ENCODE measurements at regions not wholly inside any gene's neighbourhood (a gene's known extent, or its start where the extent isn't known, plus 50 kb on each side); places are given as distances from the start of the nearest gene placed in this dataset.
"Not testable (repeated sequence)": the region's sequence is repeated elsewhere in the genome, so short reads cannot be mapped to it uniquely, and the experiment has no call there.

GRCh38 chr18:77373730-77374445, 124.2 kb downstream of the GALR1 start:
- DNase-seq, result no peak

- DNase-seq, result no peak
Observed at GRCh38 chr18:77374446-77374805, 124.8 kb downstream of the GALR1 start.

DNA sequence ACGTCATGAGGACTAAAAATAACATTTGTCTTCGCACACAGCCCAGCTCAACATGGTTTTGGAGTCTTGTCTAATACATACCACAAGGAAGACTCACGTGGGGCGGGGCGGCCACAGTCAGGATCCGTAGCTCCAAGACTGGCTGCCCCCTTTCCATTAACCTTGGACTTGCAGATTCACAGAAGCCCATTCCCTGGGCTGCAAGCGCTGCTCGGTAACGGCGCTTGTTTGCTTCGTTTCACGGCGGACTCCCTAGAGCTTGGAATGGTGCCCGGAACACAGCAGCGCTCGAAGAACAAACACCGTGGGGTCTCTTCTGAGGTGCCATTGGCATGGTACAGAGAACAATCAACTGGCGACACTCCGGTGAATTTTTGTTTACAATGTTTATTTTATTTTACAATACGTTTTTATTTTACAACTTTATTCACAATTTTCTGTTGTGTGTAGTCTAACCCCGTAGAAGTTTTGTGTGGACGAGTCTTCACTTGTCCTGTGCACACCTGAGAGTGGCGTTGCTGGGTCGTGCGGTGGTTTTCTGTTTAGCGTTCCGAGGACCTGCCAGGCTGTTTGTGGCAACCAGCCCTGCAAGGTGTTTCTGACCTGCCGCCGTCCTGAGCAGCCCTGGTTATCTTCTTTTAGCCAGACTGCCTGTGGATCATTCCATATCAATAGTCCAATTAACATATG, 126.5 kb downstream of the GALR1 start:
- no peak for DNase-seq

GRCh38 chr18:77376733-77377094, 127.1 kb downstream of the GALR1 start:
- DNase-seq, result no peak

DNA sequence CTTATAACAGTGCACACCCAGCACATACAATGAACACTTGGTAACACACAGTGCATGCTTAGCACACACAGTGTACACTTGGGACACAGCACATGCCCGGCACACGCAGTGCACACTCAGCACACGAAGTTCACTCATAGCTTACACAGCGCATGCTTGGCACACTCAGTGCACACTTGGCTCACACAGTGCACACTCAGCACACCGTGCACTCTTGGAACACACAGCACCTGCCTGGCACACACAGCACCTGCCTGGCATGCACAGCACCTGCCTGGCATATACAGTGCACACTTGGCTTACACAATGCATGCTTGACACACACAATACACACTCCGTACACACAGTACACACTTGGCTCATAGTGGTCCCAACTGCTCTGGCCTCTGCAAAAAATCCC, 128.2 kb downstream of the GALR1 start:
- DNase-seq, result no peak

- no peak for DNase-seq
Observed at GRCh38 chr18:77379976-77380509, 130.4 kb downstream of the GALR1 start.

DNA sequence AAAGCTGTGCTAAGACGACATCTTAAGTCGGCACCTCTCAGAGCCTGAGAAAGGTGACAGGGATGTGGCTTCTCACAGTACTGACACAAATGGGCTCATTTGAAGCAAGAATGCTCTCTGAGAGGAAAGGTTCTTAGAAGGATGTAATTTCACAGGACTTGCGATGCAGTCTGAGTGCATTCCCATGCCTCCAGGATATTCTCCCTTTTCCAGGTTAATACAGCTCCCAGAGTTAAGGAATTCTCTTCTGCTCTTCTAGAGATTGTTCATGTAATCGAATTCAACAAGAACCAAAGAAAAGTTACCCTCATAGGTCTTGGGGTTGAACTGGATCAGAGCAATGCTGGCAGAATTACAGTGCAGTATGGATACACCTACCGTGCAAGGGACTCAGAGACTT, 131.0 kb downstream of the GALR1 start:
- DNase-seq, result no peak

DNA sequence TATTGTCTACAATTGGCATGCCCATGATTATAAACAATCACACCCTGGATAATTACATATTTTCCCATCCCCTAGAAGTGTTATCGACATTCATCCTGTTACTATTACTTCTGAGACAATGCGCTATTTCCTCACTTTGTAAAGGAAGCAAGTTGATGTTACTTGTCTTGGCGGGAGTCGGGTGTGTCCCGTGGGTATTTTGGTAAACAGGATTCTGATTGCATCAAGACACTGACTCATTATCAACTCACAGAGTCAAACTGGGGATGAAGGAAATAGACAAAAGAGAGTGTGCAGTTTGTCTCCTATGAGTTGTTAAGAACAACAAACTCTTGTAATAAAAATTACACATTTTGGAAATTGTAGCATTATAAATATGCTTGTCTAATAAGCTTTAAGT, 142.7 kb downstream of the GALR1 start:
- no peak for DNase-seq

- DNase-seq, result no peak
Observed at GRCh38 chr18:77393519-77393918, 143.9 kb downstream of the GALR1 start.

GRCh38 chr18:77395953-77396352, 146.3 kb downstream of the GALR1 start:
- DNase-seq, result no peak

GRCh38 chr18:77397056-77397455, 147.4 kb downstream of the GALR1 start:
- DNase-seq, result no peak

- no peak for DNase-seq
Observed at GRCh38 chr18:77397617-77398016, 148.0 kb downstream of the GALR1 start.

- DNase-seq, result no peak
Observed at GRCh38 chr18:77400561-77400960, 150.9 kb downstream of the GALR1 start.

- no peak for DNase-seq
Observed at GRCh38 chr18:77401173-77401572, 151.5 kb downstream of the GALR1 start.

DNA sequence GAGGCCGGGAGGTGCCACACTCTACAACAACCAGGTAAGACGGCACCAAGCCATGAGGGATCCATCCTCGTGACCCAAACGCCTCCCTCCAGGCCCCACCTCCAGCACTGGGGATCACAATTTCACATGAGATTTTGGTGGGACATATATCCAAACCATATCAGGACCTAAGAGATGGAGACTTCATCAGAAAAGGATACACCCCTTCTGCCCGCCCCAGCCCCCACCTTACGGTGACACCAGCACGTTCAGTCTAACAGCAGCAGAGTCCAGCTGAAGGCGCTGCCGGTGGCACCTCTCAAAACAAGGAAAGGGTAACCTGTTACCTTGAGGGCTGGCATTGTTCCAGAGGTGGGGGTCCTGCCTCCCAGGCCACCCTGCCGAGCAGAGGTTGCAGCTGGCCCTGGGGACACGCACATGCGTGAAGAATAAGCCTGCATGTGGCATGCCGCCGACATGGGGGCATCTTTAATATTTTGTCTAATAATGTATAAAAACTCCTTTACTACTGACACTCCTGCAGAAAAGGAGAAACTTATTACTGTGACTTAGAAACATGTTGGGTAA, 154.4 kb downstream of the GALR1 start:
- DNase-seq, result no peak

- DNase-seq, result no peak
Observed at GRCh38 chr18:77405096-77405495, 155.4 kb downstream of the GALR1 start.

DNA sequence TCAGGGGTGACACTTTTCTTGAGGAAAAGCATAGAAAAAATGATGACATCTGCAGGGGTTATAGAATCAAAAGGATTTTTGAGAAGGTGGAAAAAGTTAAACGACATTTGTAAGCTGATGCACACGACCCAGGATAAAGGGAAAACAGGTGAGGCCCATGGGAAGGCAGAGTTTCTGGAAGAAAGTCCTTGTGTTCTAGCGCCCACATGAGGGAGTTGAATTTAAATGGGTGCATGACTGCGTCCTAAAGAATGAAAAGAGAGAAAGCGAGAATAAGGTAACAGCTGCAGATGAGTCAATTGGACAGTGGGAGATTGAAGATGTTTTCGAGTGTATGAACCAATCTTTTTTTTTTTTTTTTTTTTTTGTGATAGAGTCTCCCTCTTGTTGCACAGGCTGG, 158.1 kb downstream of the GALR1 start:
- no peak for DNase-seq

DNA sequence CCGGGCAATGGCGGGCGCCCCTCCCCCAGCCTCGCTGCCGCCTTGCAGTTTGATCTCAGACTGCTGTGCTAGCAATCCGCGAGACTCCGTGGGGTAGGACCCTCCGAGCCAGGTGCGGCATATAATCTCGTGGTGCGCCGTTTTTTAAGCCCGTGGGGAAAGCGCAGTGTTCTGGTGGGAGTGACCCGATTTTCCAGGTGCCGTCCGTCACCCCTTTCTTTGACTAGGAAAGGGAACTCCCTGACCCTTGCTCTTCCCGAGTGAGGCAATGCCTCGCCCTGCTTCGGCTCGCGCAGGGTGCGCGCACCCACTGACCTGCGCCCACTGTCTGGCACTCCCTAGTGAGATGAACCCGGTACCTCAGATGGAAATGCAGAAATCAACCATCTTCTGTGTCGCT, 171.9 kb downstream of the GALR1 start:
- DNase-seq, result not testable (repeated sequence)

DNA sequence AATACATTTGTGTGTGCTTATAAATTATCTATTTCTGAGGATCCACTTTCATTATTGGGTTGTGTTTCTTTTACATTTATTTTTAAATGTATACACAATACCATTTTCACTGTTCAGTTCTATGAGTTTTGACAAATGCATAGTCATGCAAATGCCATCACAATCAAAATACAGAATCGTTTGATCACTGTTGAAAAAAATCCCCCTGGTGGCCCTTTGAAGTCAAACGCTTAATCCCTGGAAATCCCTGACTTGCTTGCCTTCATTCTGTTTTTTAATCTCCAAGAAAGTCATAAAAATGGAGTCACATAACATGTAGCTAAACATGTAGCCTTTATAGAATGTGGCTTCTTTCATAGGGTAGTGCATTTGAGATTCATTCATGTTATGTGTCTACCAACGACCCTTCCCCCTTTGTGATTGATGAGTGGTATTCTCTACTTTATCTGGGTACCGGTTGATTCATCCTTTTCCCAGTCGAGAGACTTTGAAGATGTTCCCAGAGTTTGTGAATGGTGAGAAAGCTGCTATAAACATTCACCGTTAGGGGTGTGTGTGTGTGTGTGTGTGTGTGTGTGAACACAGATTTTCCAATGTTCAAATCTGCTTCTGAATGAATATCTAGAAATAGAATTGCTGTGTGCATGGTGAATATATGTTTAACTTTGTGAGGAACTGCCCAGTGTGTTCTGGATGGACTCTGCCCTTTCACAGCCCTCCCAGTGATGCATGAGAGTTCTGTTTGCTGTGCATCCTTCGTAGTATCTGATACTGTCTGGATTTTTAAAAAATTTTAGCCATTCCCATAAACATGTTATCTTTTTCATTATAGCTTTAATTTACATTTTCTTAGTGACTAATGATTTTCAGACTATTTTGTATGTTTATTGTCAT, 173.6 kb downstream of the GALR1 start:
- no peak for DNase-seq

DNA sequence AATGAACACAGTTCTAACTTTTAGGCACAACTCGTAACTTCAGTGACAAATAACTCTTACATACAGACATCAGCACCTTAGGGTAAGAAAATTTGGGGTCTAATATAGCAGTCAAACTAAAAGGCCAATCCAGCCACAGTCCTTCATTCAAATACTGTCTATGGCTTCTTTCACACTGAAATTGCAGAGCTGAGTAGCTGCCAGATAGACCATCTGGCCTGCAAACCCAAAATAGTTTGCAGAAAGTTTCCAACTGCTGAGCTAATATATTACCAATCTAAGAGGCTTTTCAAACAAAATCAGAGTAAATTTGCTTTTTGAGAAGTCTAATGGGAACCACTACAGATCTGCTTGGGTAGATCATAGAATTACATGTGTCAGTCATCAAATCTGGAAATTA, 183.4 kb downstream of the GALR1 start:
- no peak for DNase-seq

DNA sequence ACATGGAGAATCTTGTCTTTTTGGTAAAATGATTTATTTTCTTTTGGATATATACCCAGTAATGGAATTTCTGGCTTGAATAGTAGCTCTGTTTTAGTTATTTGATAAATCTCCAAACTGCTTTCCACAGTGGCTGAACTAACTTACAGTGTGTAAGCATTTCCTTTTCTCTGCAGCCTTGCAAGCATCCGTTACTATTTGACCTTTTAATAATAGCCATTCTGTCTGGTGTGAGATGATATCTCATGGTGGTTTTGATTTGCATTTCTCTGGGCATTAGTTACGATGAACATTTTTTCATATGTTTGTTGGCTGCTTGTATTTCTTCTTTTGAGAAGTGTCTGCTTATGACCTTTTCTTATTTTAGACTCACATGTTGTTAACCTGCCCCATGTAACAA, 190.2 kb downstream of the GALR1 start:
- DNase-seq, result no peak

DNA sequence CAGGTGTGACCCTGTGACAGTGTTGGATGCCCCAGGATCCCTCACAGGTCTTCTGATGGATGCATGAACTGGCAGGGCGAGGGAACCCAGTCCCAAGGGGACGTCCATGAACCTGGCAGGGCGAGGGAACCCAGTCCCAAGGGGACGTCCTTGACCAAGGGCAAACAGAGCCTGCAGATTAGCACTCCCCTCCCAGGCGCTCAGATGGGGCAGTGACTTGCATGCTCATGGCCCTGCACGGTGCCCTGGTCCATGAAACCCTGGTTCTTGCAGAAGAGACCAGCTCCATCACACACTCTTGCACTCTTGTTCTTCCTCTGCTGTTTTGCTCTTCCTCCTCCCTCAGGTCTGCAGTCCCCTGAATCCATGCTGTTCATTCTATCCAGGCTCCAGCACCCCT, 192.7 kb downstream of the GALR1 start:
- DNase-seq, result no peak

DNA sequence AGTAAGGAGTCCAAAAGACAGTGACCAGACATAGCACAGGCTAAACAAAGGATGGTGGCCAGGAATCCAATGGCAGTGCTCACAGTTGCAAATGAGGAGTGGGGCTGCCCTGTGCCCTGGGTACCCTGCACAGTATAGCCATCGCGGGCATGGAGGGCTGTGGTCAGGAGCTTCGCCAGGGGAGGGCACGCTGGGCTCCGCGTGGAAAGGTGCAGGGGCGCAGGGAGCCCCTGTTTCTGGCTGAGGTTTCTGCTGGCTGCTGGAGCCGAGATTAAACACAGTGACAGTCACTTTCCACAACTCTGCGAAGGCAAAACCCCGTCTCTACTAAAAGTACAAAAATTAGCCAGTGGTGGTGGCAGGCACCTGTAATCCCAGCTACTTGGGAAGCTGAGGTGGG, 194.7 kb downstream of the GALR1 start:
- DNase-seq, result no peak

Measured in T1000 (cell line).